Common myeloid progenitor, CD34-positive (primary cell): ENCODE measurements at regions not wholly inside any gene's neighbourhood (a gene's known extent, or its start where the extent isn't known, plus 50 kb on each side); places are given as distances from the start of the nearest gene placed in this dataset.

ENCODE experiments used
- CTCF ChIA-PET: fragments of 350-600 bp; sonication (Branson Sonifier 250); formaldehyde crosslinking; loops from one replicate; lab custom pipeline; 2021; ENCODE audit warnings: antibody characterized with exemption; lab: Charles Lee
- POLR2A ChIA-PET: fragments of 350-600 bp; sonication (Branson Sonifier 250); formaldehyde crosslinking; loops from one replicate; lab custom pipeline; 2021; ENCODE audit warnings: antibody characterized with exemption; lab: Charles Lee
- DNase-seq, 3 donors: peaks; one replicate each; pipeline versions ENCODE4 v3.0.0 to v3.0.0-alpha.2; 2013
- H3K27ac ChIP-seq, 2 experiments: 1 replicate in 1 of 2; 2 replicates in 1 of 2; pipeline ENCODE4 v1.7.0; 2013; ENCODE audit warnings: inconsistent platforms in 2 of 2, low read length in 2 of 2, mild to moderate bottlenecking in 2 of 2, low read depth in 1 of 2, moderate library complexity in 1 of 2; ENCODE audit not compliant: severe bottlenecking in 2 of 2, insufficient read depth in 1 of 2, poor library complexity in 1 of 2
- H3K27me3 ChIP-seq, 5 experiments: replicated peaks in 2 of 5; 1 replicate in 3 of 5; 2 replicates in 2 of 5; pipeline versions ENCODE4 v1.6.1 to v1.7.0; 2013; ENCODE audit warnings: low read length in 4 of 5, mild to moderate bottlenecking in 2 of 5, moderate library complexity in 2 of 5, inconsistent platforms in 1 of 5; ENCODE audit not compliant: insufficient read depth in 5 of 5, control insufficient read depth in 4 of 5
- H3K36me3 ChIP-seq, 4 experiments: 1 replicate in 2 of 4; 2 replicates in 2 of 4; pipeline versions ENCODE4 v1.6.1 to v1.7.0; 2013; ENCODE audit warnings: low read length in 3 of 4, control low read depth in 1 of 4, mild to moderate bottlenecking in 1 of 4; ENCODE audit not compliant: control insufficient read depth in 4 of 4, insufficient read depth in 4 of 4
- H3K4me1 ChIP-seq, 4 experiments: 1 replicate in 3 of 4; 2 replicates in 1 of 4; pipeline versions ENCODE4 v1.6.1 to v1.7.1; 2013; ENCODE audit warnings: low read length in 3 of 4, mild to moderate bottlenecking in 3 of 4, control low read depth in 1 of 4, inconsistent platforms in 1 of 4, moderate library complexity in 1 of 4; ENCODE audit not compliant: control insufficient read depth in 4 of 4, insufficient read depth in 4 of 4; ENCODE audit errors: control extremely low read depth in 1 of 4
- H3K4me3 ChIP-seq, 7 experiments: 1 replicate in 4 of 7; 2 replicates in 3 of 7; pipeline versions ENCODE4 v1.5.1 to v1.7.0; 2013; ENCODE audit warnings: mild to moderate bottlenecking in 7 of 7, low read length in 6 of 7, moderate library complexity in 6 of 7, inconsistent platforms in 2 of 7, low read depth in 2 of 7, control low read depth in 1 of 7; ENCODE audit not compliant: insufficient read depth in 4 of 7, control insufficient read depth in 1 of 7; ENCODE audit errors: extremely low read depth in 1 of 7
- H3K9me3 ChIP-seq, 5 experiments: 1 replicate in 4 of 5; 2 replicates in 1 of 5; pipeline versions ENCODE4 v1.6.1 to v1.7.1; 2013; ENCODE audit warnings: low read length in 4 of 5, mild to moderate bottlenecking in 2 of 5, inconsistent platforms in 1 of 5, low read depth in 1 of 5, moderate library complexity in 1 of 5; ENCODE audit not compliant: control insufficient read depth in 4 of 5, insufficient read depth in 2 of 5; ENCODE audit errors: control extremely low read depth in 1 of 5
- WGBS: methylation state at CpG from one replicate; pipeline ENCODE4 v1.1.5; 2013; ENCODE audit not compliant: insufficient coverage; 5-methylcytosine and 5-hydroxymethylcytosine counted together

DNA sequence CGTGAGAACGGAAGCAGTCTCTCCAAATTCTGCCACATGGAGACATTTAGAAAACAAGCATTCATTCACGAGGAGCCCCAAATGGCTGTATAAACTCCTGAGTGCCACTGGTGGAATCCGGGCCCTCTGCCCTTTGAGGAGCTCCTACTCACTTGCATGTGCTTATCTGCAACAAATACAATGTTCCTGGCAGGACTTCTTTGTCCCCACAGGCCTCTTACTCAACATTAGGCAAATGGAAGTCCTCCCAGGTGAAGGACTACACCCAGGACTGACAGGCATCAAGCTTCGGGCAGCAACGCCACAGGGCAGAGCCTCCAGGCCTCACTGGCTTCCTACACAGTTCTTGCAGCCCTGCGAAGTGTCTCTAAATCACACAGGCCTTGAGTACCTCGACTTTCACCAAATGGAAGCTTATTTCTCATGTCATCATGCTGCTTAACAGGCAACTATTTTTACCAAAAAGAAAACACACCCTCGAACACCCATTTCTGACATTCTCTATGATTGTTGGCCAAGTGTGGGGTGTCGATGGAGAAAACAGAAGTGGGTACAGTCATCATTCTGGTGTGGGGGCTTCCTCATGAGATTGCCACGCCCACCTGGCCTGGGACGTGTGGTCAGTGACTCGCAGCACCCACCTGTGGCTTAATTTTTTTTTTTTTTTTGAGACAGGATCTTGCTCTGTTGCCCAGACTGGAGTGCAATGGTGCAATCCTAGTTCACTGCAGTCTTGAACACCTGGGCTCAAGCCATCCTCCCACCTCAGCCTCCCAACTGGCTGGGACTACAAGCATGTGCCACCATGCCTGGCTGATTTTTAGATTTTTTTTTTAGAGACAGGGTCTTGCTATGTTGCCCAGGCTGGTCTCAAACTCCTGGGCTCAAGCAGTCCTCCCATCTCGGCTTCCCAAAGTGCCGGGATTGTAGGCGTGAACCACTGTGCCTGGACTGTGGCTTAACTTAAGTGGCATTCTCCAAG is 186.8 kb upstream of the GLI2 start:
- ChIA-PET CTCF (interaction anchor here (0.5 to 1.1 kb wide), 2 partner anchors 27 to 136 kb away, joined by 3 read pairs; no protein-coding TSS in a partner anchor), POLR2A (no interaction called here)
- H3K27ac ChIP-seq = no peak overlapping the region
- H3K9me3 ChIP-seq = no peaks in the 10 kb centered on the region
- H3K36me3 ChIP-seq = no peaks in the 10 kb centered on the region
- H3K4me3 ChIP-seq = no peak overlapping the region
- H3K27me3 ChIP-seq = peaks cover 0 to 25% (median 9%) of the 10 kb centered on the region in 5 experiments
- no peak for DNase-seq
- H3K4me1 ChIP-seq = peaks cover 0 to 2% (median 0%) of the 10 kb centered on the region in 4 experiments
- 96% methylated on average over 16 of the region's 16 CpGs for WGBS

DNA sequence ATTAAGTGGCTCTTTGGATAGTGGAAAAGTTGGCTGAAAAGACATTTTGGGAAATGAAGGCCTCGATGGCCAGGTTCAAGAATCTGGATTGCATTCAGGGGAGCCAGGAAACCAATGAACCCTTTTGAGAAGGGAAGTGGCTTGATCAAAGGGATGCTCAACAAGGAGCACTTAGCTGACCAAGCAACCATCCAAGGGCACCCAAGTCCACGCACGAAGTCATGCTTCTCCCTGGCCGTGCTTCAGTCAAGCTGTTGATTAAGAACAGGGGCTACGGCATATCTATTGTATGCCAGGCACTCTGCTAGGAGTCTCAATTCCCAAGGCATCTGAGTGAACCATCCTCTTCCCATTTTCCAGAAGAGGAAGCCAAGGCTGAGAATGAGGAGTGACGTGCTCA is 185.8 kb upstream of the GLI2 start:
- no peaks in the 10 kb centered on the region for H3K9me3 ChIP-seq
- 82% methylated on average over 4 of the region's 6 CpGs for WGBS
- peaks cover 0 to 31% (median 14%) of the 10 kb centered on the region in 5 experiments for H3K27me3 ChIP-seq
- POLR2A ChIA-PET = no interaction called here
- no peak overlapping the region for H3K27ac ChIP-seq
- CTCF ChIA-PET = interaction anchor here (0.5 to 1.1 kb wide), 2 partner anchors 28 to 135 kb away, joined by 3 read pairs; no protein-coding TSS in a partner anchor
- H3K36me3 ChIP-seq = no peaks in the 10 kb centered on the region
- DNase-seq = no peak
- H3K4me1 ChIP-seq = peaks cover 0 to 2% (median 0%) of the 10 kb centered on the region in 4 experiments
- H3K4me3 ChIP-seq = no peak overlapping the region

DNA sequence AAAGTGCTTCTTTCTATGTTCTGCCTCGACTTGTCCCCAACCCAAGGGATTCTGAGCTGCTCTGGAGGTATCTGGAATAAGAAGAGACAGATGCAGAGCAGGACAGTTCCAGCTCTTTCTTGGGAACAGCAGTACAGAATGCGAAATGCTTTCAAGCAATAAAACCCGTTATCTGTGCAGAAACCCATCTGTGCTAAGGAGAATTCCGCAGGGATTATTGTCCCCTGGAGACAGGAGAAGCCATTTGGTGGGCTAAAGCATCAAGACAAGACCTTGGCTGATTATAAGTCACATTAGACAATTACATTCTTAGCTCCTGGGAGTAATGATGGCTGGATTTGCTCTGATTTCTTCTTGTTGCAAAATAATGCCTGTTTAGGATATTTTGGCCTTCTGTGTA is 185.4 kb upstream of the GLI2 start:
- Histone ChIP-seq H3K36me3 (no peaks in the 10 kb centered on the region), H3K27ac (no peak overlapping the region), H3K4me3 (no peak overlapping the region), H3K9me3 (no peaks in the 10 kb centered on the region), H3K4me1 (peaks cover 0 to 2% (median 0%) of the 10 kb centered on the region in 4 experiments), H3K27me3 (peaks cover 0 to 31% (median 14%) of the 10 kb centered on the region in 5 experiments)
- ChIA-PET POLR2A (no interaction called here), CTCF (no interaction called here)
- 96% methylated on average over 4 of the region's 4 CpGs for WGBS
- no peak for DNase-seq

DNA sequence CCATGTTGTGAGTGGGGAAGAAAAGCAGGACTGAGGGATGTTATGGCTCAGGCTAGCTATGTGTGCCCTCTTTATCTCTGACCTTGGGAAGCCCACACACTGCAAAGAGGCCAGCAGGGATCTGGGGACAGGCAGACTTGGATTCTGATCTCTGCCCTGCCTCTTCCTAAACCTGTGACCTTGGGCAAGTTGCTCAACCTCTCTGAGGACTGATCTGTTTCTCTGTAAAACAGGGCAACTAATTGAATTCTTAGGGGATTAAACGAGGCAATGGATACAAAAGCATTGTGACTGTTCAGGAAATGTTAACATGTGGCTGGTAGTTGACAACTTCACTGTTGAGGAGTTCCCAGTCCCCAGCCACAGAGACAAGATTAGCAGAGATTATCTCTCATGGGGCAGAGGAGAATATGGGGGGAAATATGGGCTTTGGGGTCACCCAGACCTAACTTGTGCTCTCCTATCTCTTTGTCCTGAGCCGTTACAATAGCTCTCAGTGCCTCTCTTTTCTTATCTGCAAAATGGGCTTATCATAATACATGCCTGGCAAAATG is 184.7 kb upstream of the GLI2 start:
- CTCF ChIA-PET = interaction anchor here (3.6 kb wide), 1 partner anchor 208 kb away, joined by 20 read pairs; no protein-coding TSS in a partner anchor
- no peaks in the 10 kb centered on the region for H3K36me3 ChIP-seq
- 80% methylated on average over 2 of the region's 2 CpGs for WGBS
- no peaks in the 10 kb centered on the region for H3K9me3 ChIP-seq
- POLR2A ChIA-PET = no interaction called here
- no peak for DNase-seq
- peaks cover 0 to 2% (median 0%) of the 10 kb centered on the region in 4 experiments for H3K4me1 ChIP-seq
- H3K27me3 ChIP-seq = peaks cover 0 to 31% (median 14%) of the 10 kb centered on the region in 5 experiments
- no peak overlapping the region for H3K27ac ChIP-seq
- no peak overlapping the region for H3K4me3 ChIP-seq

DNA sequence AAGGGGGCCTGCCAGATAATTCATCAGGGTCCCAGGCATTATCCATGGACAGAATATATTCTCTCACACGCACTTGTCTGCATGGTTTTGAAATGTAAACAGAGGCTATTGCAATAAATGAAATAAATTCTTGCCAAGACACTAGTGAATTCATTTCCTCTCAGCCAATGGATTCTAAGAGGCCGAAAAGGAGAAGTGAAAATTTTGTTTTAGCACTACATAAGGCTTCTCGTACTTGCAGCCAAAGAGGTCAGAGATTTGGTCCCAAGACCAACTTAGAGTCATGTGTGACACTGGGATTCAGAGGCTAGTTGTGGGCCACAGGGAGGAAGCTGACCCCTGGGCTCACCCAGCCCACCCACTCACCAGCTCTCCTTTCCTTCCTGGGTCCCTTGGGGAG is 184.1 kb upstream of the GLI2 start:
- WGBS = 11% methylated on average over 3 of the region's 3 CpGs

DNA sequence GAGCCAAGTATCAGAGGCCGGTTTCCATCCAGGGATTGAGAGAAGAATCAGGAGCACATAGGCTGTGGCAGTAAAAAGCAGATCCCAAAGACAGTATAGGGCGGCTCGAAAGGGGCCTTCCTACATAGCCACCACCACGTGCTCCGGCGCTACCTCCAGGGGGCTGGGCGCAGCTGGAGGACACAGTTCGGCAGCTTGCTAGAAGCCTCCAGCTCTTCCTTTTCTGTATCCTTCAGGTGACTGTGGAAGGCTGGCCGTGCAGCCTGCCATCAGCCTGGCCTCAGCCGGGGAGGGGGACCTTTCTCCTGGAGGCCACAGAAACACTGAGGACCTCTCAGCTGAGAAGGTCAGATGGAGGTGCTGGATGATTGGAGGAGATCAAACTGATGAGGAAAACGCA is 183.6 kb upstream of the GLI2 start:
- Histone ChIP-seq H3K4me1 (peaks cover 0 to 2% (median 0%) of the 10 kb centered on the region in 4 experiments), H3K27ac (no peak overlapping the region), H3K4me3 (no peak overlapping the region), H3K9me3 (no peaks in the 10 kb centered on the region), H3K36me3 (no peaks in the 10 kb centered on the region), H3K27me3 (peaks cover 0 to 31% (median 15%) of the 10 kb centered on the region in 5 experiments)
- ChIA-PET POLR2A (no interaction called here), CTCF (interaction anchor here (0.6 to 3.6 kb wide), 2 partner anchors 209 to 216 kb away, joined by 3 to 20 read pairs; no protein-coding TSS in a partner anchor)
- DNase-seq = no peak
- WGBS = 88% methylated on average over 10 of the region's 11 CpGs

More for the DNA sequence above, 184.1 kb upstream of the GLI2 start:
- Histone ChIP-seq H3K27ac (no peak overlapping the region), H3K9me3 (no peaks in the 10 kb centered on the region), H3K36me3 (no peaks in the 10 kb centered on the region), H3K27me3 (peaks cover 0 to 31% (median 15%) of the 10 kb centered on the region in 5 experiments), H3K4me3 (no peak overlapping the region), H3K4me1 (peaks cover 0 to 2% (median 0%) of the 10 kb centered on the region in 4 experiments)
- CTCF ChIA-PET = interaction anchor here (0.6 to 3.6 kb wide), 2 partner anchors 208 to 215 kb away, joined by 3 to 20 read pairs; no protein-coding TSS in a partner anchor
- peak in 2 of 3 donors; percentile 25 to 26 for DNase-seq
- POLR2A ChIA-PET = no interaction called here
